PC-9 (cell line): ENCODE measurements at regions not wholly inside any gene's neighbourhood (a gene's known extent, or its start where the extent isn't known, plus 50 kb on each side); places are given as distances from the start of the nearest gene placed in this dataset.

Source experiments
- BruUV-seq: library from RNA; stranded (reverse); fragments of 400-500 nt; replicated peaks from 2 replicates; lab custom pipeline; 2021; lab: Mats Ljungman, UMichigan
- CTCF ChIA-PET: fragments of 300-600 bp; sonication (Branson Sonifier 250); formaldehyde crosslinking; loops from one replicate; lab custom pipeline; 2022; ENCODE audit warnings: antibody characterized with exemption; lab: Charles Lee
- POLR2A ChIA-PET: fragments of 300-600 bp; sonication (Branson Sonifier 250); formaldehyde crosslinking; loops from one replicate; lab custom pipeline; 2022; ENCODE audit warnings: antibody characterized with exemption; ENCODE audit not compliant: unreplicated experiment; lab: Charles Lee
- DNase-seq, 2 experiments: peaks; one replicate each; pipeline versions ENCODE4 v3.0.0 to v3.0.0-alpha.2; 2015 to 2022; ENCODE audit warnings: mixed read lengths in 1 of 2
- H2AFZ ChIP-seq: fragments of 200-600 bp; sonication (generic); 2 replicates; pipeline ENCODE4 v1.8.1; 2017; ENCODE audit warnings: antibody characterized with exemption
- H3F3A ChIP-seq: fragments of 200-600 bp; sonication (generic); 2 replicates; pipeline ENCODE4 v1.8.1; 2017; ENCODE audit warnings: antibody characterized with exemption, mild to moderate bottlenecking, low read depth; ENCODE audit not compliant: insufficient read depth
- H3K27ac ChIP-seq: fragments of 200-600 bp; sonication (generic); 2 replicates; pipeline ENCODE4 v1.6.1; 2016; ENCODE audit warnings: mixed run types
- H3K27me3 ChIP-seq: fragments of 200-600 bp; sonication (generic); 2 replicates; pipeline ENCODE4 v1.6.1; 2016; ENCODE audit warnings: low read depth, mixed run types; ENCODE audit not compliant: insufficient read depth
- H3K36me3 ChIP-seq: fragments of 200-600 bp; sonication (generic); 2 replicates; pipeline ENCODE4 v1.6.1; 2016; ENCODE audit warnings: low read depth, mixed run types
- H3K4me1 ChIP-seq: fragments of 200-600 bp; sonication (generic); replicated peaks from 2 replicates; pipeline ENCODE4 v1.6.1; 2016; ENCODE audit warnings: mixed run types; ENCODE audit not compliant: insufficient read depth
- H3K4me2 ChIP-seq: fragments of 200-600 bp; sonication (generic); 2 replicates; pipeline ENCODE4 v1.6.1; 2017; ENCODE audit warnings: mixed run types
- H3K4me3 ChIP-seq: fragments of 200-600 bp; sonication (generic); 2 replicates; pipeline ENCODE4 v1.6.1; 2016; ENCODE audit warnings: mixed run types
- H3K79me2 ChIP-seq: fragments of 200-600 bp; sonication (generic); 2 replicates; pipeline ENCODE4 v1.6.1; 2017; ENCODE audit warnings: low read depth, mixed run types
- H3K9me2 ChIP-seq: fragments of 200-600 bp; sonication (generic); 2 replicates; pipeline ENCODE4 v1.8.1; 2017; ENCODE audit warnings: mild to moderate bottlenecking; ENCODE audit not compliant: insufficient read depth
- H3K9me3 ChIP-seq: fragments of 200-600 bp; sonication (generic); 2 replicates; pipeline ENCODE4 v1.8.1; 2016; ENCODE audit warnings: low read depth; ENCODE audit not compliant: insufficient read depth
- H4K20me1 ChIP-seq: fragments of 200-600 bp; sonication (generic); 2 replicates; pipeline ENCODE4 v1.8.1; 2017; ENCODE audit not compliant: insufficient read depth
- EZH2 ChIP-seq: fragments of 200-600 bp; sonication (generic); IDR thresholded peaks from 2 replicates; pipeline ENCODE4 v1.8.0; 2017; ENCODE audit warnings: antibody characterized with exemption, low read depth
- intact Hi-C: fragments of 100-400 bp; cut with micrococcal nuclease; formaldehyde crosslinking; loops from one replicate; pipeline ENCODE4 v1.10.0; 2022; ENCODE audit not compliant: unreplicated experiment
- TF ChIP-seq, protein P1 (sequence below): fragments of 200-600 bp; sonication (generic); conservative IDR thresholded peaks from 2 replicates; pipeline ENCODE4 v1.6.1; 2017; ENCODE audit warnings: mixed run types, antibody characterized with exemption, mild to moderate bottlenecking, moderate library complexity

- Histone ChIP-seq H3K4me2 (no peak overlapping the region), H3K9me2 (no peaks in the 10 kb centered on the region), H3K9me3 (no peaks in the 10 kb centered on the region), H4K20me1 (no peaks in the 10 kb centered on the region), H3K27ac (no peak overlapping the region), H3K79me2 (no peaks in the 10 kb centered on the region), H3K27me3 (peaks cover 100% of the 10 kb centered on the region), H3K4me1 (no peaks in the 10 kb centered on the region), H3F3A (no peaks in the 10 kb centered on the region), H2AFZ (no peak overlapping the region), H3K4me3 (no peak overlapping the region), H3K36me3 (no peaks in the 10 kb centered on the region)
- ChIA-PET POLR2A (no interaction called here), CTCF (no interaction called here)
- no TSS peak for BruUV-seq
- DNase-seq, result no peak
- intact Hi-C loops, result loop anchor here (5.0 kb wide), 1 partner anchor 113 kb away; no protein-coding TSS in a partner anchor
- TF ChIP-seq, protein P1, sequence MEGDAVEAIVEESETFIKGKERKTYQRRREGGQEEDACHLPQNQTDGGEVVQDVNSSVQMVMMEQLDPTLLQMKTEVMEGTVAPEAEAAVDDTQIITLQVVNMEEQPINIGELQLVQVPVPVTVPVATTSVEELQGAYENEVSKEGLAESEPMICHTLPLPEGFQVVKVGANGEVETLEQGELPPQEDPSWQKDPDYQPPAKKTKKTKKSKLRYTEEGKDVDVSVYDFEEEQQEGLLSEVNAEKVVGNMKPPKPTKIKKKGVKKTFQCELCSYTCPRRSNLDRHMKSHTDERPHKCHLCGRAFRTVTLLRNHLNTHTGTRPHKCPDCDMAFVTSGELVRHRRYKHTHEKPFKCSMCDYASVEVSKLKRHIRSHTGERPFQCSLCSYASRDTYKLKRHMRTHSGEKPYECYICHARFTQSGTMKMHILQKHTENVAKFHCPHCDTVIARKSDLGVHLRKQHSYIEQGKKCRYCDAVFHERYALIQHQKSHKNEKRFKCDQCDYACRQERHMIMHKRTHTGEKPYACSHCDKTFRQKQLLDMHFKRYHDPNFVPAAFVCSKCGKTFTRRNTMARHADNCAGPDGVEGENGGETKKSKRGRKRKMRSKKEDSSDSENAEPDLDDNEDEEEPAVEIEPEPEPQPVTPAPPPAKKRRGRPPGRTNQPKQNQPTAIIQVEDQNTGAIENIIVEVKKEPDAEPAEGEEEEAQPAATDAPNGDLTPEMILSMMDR, result no peak
- no peak for TF ChIP-seq EZH2
Measured at GRCh38 chr2:239539776-239540100, 138.9 kb upstream of the HDAC4 start.

DNA sequence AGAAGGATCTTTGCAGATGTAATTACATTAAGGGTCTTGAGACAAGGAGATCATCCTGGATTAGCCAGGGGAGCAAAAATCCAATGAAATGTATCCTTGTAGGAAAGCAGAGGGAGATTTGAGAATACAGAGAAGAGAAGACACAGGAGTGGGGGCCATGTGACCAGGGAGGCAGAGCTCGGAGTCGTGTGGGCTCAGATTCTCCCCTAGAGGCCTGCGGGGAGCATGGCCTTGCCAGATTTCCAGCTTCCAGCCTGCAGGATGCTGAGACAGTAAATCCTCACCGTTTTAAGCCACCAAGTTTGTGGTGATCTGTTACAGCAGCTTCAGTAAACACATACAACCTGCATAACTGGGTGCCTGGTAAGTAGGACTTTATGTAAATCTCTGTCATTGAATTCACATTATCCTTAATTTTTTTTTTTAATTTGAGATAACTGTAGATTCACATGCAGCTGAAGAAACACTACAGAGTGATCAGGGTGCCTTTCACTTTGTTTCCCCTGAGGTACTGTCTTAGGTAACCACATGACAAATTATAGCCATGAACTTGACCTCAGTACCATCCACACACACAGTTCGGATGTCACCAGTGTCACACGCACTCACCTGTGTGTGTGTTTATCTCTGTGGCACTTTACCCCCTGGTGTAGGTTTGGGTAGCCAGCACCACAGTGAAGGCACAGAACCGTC is 138.4 kb upstream of the HDAC4 start:
- Histone ChIP-seq H2AFZ (no peak overlapping the region), H3K4me3 (no peak overlapping the region), H3K79me2 (no peaks in the 10 kb centered on the region), H3K27me3 (peaks cover 100% of the 10 kb centered on the region), H3K27ac (no peak overlapping the region), H4K20me1 (no peaks in the 10 kb centered on the region), H3K36me3 (no peaks in the 10 kb centered on the region), H3K4me2 (no peak overlapping the region), H3K4me1 (no peaks in the 10 kb centered on the region), H3K9me2 (no peaks in the 10 kb centered on the region), H3K9me3 (no peaks in the 10 kb centered on the region), H3F3A (no peaks in the 10 kb centered on the region)
- CTCF ChIA-PET, result no interaction called here
- no peak for DNase-seq
- no TSS peak for BruUV-seq
- intact Hi-C loops, result no loop called here
- no peak for TF ChIP-seq EZH2
- TF ChIP-seq, protein P1, result no peak
- POLR2A ChIA-PET, result no interaction called here

DNA sequence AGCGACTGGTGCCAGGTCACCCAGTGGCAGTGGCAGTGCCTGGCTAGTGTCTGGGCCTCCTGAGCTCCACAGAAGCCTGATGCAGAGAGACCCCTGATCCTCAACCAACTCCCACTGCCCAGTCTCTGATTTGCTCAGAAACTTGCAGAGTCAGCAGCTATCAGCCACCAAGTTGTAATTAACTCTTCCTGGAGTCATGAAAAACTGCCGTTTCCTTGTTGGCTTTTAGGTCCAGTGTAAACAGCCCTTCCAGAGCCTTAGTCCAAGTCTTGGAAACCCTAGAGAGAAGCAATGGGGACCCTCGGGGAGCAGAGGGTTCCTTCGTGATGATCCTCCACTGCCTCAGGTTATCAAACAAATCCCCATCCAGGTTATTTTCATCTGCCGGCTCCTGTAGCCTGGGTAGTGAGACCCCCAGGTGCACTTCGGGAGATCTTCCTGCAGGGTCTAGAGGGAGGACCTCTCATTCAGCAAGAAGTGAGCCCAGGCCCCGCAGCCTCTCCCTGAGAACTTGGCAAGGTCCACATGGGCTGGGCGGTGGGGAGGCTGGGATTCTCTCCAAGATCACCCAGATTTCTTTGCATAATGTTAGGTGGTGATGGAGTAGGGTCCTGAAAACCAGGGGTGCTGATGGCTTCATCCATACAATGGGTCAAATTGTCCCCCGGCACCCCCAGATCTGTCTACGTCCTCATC is 137.7 kb upstream of the HDAC4 start:
- Histone ChIP-seq H3K4me3 (no peak overlapping the region), H3K4me2 (no peak overlapping the region), H3K4me1 (no peaks in the 10 kb centered on the region), H4K20me1 (no peaks in the 10 kb centered on the region), H3K27ac (no peak overlapping the region), H3F3A (no peaks in the 10 kb centered on the region), H3K36me3 (no peaks in the 10 kb centered on the region), H2AFZ (no peak overlapping the region), H3K9me3 (no peaks in the 10 kb centered on the region), H3K79me2 (no peaks in the 10 kb centered on the region), H3K9me2 (no peaks in the 10 kb centered on the region), H3K27me3 (peaks cover 100% of the 10 kb centered on the region)
- intact Hi-C loops, result no loop called here
- no peak for DNase-seq
- TF ChIP-seq, protein P1, result no peak
- TF ChIP-seq EZH2, result no peak
- no TSS peak for BruUV-seq
- ChIA-PET CTCF (no interaction called here), POLR2A (no interaction called here)
